ENCODE measurements at regions not wholly inside any gene's neighbourhood (a gene's known extent, or its start where the extent isn't known, plus 50 kb on each side); places are given as distances from the start of the nearest gene placed in this dataset.

DNA sequence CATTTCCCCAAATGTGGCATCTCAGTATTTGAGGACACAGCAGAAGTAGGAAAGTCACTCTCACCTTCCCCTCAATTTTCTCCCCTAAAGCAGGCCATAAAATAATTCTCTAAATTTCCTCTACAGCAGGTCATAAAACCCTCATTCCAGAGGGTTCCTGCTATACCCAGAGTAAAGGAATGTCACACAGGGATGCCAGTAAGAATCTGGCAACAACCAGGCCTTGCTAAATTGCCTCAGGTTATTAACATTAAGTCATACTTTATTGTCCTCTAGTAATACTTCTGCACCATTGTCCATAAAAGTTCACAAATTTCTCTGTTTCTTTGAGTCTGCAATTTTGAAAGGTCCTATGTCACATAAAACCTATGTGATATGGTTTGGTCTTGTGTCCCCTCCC is 685.7 kb upstream of the SLIT2 start:
- no peak for TF ChIP-seq POLR2A (IDR thresholded peaks at IDR 0.05)
- TF ChIP-seq, protein P1, sequence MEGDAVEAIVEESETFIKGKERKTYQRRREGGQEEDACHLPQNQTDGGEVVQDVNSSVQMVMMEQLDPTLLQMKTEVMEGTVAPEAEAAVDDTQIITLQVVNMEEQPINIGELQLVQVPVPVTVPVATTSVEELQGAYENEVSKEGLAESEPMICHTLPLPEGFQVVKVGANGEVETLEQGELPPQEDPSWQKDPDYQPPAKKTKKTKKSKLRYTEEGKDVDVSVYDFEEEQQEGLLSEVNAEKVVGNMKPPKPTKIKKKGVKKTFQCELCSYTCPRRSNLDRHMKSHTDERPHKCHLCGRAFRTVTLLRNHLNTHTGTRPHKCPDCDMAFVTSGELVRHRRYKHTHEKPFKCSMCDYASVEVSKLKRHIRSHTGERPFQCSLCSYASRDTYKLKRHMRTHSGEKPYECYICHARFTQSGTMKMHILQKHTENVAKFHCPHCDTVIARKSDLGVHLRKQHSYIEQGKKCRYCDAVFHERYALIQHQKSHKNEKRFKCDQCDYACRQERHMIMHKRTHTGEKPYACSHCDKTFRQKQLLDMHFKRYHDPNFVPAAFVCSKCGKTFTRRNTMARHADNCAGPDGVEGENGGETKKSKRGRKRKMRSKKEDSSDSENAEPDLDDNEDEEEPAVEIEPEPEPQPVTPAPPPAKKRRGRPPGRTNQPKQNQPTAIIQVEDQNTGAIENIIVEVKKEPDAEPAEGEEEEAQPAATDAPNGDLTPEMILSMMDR (IDR thresholded peaks at IDR 0.05 in 4 of 5, conservative IDR thresholded peaks at IDR 0.05 in 1 of 5): no peak

Data from gastrocnemius medialis (tissue), 4 donors.